ENCODE measurements at regions not wholly inside any gene's neighbourhood (a gene's known extent, or its start where the extent isn't known, plus 50 kb on each side); places are given as distances from the start of the nearest gene placed in this dataset.

DNA sequence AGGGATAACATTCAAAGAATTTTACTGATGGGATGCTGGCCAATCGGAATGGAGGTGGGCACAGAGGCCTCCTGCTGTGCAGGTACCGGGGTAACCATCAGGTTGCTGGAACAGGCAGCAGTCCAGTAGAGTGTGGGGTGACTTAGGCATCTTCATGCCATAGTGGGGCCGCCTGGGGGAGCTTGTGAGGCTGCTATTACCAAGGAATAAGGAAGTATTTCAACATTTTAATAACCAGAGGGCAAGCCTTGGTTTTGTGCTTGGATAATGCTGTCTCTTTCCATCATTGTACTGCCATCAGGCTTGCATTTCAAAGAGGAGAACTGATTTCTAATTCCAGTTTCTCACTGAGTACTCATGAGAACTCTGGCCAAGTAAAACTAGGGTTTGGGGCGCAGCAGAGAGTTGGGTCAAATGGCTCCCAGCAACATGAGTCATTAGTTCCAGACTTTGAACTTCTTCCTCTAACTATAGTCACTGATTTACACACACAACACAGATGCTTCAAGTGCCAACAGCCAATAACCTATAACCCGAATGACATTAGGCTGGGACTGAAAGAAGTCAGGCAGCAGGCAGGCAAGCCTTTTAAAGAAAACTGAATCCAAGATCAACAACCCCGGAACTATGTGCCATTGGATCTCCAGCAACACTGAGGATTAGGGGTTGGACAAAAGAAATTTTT lies 56.1 kb upstream of the FHL2 start:
- TF ChIP-seq EZH2phosphoT487 (IDR thresholded peaks at IDR 0.05; ENCODE audit: insufficient read depth, low read depth), result no peak
- TF ChIP-seq EZH2 (IDR thresholded peaks at IDR 0.05; ENCODE audit: insufficient read depth, poor library complexity, severe bottlenecking), result no peak
